Retina (tissue), 1 donor: ENCODE measurements at regions not wholly inside any gene's neighbourhood (a gene's known extent, or its start where the extent isn't known, plus 50 kb on each side); places are given as distances from the start of the nearest gene placed in this dataset.
A peak's percentile ranks its signal among the peaks of the same experiment; 100 is the strongest.

ENCODE experiments used
- DNase-seq: peaks from one replicate; pipeline ENCODE4 v3.0.0-alpha.2; 2016

DNA sequence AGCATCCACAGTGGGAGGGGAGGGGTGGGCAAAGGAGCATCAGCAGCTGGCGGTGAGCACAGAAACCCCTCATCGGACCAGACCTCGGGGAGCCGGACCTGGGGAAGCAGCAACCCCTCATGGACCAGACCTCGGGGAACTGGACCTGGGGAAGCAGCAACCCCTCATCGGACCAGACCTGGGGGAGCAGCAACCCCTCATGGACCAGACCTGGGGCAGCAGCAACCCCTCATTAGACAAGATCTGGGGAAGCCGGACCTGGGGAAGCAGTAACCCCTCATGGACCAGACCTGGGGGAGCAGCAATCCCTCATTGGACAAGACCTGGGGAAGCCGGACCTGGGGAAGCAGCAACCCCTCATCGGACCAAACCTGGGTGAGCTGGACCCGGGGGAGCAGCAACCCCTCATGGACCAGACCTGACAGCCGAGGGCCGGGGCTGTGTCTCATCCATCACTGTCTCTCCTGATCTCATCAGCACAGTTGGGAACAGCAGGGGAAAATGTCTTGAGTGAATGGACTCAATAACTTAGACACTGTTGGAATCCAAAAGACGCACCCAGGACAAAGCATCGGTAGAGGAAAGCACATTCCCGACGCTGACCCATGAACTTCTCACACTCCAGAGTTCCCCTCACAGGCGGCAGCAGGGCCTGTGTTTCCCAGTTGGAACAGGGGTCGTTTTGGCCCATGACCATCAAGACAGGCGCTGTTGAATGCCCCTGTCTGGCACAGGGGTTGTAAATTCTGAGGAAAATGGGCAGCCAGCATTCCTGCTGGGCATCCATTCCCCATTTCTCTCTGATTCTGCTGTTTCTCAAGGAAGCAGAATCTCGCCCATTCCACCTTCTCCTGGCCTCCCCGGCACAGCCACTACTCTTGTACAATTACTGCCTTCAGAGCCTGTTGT lies 1494.6 kb downstream of the TBC1D22A start:
- DNase-seq = peak; percentile 64

DNA sequence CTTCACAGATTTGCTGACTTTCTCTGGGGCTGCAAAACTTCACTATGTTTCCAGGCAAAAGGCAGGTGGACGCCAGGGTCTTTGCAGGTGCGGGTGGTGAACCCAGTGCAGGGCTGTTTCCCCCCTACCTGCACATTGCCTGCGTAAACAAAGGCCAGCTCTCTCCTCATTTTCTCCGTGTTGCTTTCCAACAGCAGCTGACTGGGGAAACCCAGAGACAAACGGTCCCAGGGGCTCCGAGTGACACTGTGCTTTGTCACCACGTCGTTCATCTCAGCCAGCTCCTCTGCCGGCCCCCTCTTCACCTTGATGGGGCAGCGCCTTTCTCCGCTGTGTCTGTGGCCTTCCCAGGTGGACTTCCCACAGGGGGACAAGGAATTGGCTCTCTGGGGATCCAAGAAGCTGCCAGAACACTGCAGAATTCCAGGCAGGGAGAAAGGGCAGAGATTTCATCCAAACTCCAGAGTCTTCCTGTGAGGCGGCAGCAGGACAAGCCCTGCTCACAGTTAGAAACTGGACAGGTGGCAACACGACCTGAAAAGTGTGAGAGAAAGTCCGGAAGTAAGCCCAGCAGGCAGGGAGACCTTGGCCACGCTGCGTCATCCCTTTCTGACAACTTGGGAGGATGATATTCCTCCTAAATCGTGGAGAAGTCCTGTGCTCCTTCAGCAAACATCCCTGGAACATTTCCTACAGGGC lies 1493.7 kb downstream of the TBC1D22A start:
- DNase-seq = no peak

DNA sequence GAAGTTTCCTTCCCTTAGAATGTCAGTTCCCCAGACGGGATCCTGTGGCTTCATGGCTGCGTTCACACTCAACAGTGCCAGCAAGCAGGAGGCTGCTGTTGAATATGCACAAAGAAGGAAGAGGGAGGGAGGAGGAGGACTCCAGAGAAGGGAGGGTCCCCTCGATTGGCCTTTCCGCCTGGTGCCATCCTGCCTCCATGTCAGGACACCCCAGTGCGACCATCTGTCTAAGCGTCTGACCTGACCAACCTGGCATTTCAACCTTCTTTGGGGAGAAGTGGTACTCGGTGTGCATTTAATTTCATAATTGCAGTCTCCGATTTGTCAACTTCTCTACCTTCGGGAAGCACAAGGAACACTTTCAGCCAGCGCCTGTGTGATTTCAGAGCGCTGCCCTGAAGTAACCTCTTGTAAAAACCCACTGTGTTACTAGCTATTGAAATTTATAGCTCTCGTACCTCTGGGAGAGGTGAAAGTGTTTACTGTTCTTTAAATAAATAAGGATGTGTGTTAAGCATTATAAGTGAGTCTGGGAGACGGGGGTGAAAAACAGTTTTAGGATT lies 1491.9 kb downstream of the TBC1D22A start:
- peak; percentile 60 for DNase-seq

DNA sequence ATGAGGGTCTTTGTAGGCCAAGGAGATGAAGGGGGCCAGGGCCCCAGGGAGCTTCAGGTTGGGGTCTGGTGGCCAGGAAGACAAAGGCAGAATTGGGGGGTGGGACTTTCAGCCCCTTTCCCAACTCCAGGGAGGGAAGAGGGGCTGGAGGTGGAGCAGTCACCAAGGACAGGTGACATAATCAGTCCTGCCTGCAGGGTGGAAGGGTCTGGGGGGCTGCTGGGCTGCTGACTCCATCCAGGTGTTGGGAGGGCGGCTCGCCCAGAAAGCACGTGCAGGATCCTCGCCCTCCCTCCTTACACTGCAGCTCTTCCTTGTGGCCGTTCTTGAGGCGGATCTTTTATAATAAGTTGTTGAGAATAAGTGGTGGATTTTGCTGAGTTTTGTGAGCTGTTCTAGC lies 1491.1 kb downstream of the TBC1D22A start:
- no peak for DNase-seq

DNA sequence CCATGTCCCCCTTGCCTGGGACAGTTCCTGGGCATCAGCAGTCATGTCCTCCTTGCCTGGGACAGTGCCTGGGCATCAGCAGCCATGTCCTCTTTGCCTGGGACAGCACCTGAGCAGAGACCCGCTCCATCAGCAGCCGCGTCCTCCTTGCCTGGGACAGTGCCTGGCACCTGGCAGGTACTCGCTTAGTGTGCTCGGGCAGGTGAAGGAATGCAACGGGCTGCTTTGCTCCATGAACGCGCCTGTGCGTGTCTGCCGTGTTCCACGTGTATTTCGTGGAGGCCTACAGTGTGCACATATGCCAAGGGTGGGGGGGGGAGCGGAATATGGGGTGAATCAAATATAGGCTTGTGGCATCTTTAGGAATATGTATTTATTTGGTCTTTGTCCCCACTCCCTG lies 1490.7 kb downstream of the TBC1D22A start:
- DNase-seq = no peak

DNA sequence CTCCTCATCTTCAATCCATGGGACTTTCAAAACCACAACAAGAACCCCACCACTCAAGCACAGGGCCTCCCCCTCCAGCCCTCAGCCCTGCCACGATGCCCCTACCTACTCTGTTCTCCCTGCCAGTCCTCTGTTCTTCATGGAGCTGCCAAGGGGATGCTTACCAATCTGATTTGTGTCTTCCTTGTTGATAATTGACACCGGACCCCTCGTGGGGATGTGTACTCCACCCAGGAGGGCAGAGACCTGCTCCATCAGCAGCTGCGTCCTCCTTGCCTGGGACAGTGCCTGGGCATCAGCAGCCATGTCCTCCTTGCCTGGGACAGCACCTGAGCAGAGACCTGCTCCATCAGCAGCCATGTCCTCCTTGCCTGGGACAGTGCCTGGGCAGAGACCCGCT lies 1489.2 kb downstream of the TBC1D22A start:
- DNase-seq = no peak

DNA sequence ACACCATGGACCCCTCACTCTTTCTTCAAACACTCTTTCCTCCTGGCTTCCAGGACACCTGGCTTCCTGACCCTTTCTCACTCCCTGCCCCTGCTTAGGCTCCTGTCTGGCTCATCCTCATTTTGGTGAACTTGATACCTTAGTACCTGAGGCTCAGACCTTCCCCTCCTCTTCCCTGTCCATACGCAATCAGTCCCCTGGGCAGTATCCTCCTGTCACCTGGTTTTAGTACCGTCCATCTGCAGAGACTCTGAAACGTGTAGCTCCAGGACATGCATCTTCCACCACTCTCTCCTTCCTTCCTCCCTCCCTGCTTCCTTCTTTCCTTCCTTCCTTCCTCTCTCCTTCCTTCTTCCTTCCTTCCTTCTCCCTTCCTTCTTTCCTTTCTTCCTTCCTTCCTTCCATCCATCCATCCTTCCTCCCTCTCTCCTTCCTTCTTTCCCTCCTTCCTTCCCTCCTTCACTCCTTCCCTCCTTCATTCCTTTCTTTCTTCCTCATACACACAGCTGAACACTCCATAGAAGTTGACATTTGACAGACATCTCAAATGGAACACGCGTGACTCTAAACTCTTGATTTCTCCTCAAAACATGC lies 1488.6 kb downstream of the TBC1D22A start:
- no peak for DNase-seq

DNA sequence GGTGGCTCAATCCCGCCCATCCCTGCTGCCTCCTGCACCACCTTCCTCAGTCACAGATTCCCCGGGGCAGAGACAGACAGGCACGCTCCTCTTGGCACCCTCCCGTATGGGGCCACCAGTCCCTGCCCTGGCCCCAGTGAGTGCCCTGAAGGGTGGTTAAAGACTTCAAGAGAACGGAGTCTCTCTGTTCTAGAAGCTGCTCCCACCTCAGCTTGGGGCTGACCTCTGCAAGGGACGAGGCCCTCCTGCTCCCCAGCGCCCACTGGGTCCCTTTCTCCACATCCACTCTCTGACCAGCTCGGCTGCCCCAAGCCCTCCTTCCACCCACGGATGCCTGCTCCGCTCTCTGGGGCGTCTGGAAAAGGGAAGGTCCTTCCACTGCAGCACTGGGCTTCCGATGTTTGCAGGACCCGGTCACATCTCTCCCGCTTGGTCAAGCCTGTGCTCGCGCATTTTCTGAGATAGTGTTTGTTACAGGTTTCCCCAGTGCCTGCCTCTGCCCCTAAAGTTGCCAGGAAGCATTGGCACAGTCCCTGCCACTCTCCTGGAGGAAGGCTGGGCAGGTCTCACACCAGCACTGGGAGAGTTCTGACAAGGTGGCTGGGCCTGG lies 1487.9 kb downstream of the TBC1D22A start:
- no peak for DNase-seq

DNA sequence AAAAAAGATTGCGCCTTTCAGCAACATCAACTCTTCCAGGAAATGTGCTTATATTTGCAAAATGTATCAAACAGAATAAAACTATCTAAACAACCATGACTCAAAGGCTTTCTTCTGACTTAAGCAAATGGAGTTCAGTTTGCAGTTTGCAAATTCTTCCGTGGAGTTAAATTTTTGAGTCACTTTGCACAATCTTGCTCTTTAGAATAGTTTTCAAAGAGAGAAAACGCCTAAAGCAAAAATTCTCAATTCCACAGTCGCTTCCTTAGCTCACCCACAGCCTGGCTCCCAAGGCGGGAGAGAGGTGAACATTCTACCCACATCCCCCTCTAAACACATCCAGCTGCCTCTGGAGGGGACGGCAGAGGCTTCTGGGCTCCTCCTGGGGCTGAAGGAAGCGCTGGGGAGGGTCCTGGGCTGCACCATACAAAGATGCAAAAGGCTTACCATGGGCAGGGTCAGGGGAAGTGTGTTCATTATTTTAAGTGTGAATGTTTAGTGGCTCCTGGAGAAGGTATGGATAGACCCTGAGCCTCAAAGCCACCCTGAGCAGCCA lies 1487.3 kb downstream of the TBC1D22A start:
- no peak for DNase-seq

DNA sequence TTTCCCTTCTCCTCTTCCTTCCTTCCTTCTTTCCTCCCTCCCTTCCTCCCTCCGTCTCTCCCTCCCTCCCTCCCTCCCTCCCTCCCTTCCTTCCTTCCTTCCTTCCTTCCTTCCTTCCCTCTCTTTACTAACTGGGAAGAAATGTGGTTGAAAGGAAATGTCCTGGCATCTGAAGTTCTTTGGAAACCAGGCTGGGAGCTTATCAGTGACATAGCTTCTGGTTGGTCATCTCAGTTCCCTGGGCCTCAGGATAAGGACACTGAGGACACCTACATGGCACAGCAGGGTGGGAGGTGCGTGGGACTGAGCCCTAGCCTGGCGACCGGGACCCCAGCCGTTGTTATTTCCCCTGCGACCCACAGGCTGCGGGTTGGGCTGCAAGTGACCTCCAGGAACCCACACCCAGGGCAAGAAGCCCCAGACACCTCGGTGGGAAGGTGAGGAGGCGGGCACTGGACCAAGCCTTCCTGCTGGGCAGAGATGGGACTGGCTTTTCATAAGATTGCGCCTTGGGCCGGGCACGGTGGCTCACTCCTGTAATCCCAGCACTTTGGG lies 1486.5 kb downstream of the TBC1D22A start:
- no peak for DNase-seq

DNA sequence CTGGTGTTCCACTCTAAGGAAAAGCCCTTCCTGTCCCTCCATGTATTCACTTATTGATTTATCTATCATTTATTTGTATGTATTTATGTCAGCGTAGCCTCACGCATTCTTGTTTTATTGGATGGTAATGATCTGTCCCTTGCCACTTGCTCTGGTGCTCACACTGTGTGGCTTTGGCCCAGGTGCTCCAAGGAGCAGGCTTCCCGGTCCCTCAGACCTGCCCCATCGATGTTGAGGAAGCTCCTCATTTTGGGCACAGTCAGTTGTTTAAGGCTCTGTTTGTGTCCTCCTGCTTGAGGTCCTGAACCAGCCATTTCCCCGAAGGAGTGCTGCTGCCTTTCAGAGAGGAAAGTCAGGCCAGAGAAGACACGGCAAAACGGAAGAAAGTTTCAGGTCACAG lies 1485.4 kb downstream of the TBC1D22A start:
- no peak for DNase-seq

DNA sequence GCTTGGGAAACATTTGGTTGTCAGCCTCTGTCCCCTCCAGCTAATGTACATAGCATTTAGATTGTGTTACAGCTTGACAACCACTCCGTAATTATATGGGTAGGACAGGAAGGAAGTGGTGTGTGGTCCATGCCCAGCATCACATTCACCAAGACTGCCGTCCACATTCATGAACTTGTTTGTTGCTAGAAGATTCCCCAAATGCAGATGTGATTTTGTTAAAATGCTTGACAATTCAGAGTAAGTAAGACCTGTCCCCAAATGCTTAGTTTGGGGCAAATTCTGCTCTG lies 1482.7 kb downstream of the TBC1D22A start:
- DNase-seq = no peak

DNA sequence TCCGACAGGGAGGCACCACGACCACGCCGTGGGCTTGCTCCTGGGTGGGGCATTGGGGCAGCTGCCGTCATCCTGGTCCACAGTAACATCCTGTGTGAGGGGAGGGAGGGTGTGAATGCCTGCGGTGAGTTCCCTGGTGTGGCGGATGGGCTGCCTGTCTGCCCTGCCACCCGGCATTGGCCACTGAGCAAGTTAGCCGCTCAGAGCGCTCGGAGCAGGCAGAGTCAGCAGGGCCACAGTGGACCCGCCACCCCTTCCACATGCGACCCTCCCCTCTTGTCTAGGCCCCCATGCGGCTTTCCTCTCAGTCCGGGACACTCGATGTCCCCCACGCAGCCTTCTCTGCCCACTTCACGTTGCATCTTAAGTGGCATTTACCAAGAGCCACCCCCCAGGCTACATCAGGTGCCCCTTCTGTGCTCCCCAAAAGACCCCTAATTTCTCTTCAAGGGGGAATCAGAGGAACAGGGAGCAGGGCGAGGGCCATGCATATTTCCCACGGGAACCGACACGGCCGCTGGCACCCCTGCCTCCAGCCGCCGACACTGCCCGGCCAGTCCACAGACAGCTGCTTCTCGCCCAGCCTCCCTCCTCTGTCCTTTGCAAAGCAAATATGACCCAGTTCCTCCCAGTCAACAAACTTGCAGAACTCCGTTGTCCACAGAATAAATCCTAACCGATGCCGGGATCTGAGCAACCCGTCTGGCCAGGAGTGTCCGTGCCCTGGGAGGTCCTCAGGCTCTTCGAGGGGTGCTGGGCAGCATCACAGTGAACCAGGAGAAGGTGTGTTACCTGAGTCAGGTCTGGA lies 1482.1 kb downstream of the TBC1D22A start:
- DNase-seq = no peak

DNA sequence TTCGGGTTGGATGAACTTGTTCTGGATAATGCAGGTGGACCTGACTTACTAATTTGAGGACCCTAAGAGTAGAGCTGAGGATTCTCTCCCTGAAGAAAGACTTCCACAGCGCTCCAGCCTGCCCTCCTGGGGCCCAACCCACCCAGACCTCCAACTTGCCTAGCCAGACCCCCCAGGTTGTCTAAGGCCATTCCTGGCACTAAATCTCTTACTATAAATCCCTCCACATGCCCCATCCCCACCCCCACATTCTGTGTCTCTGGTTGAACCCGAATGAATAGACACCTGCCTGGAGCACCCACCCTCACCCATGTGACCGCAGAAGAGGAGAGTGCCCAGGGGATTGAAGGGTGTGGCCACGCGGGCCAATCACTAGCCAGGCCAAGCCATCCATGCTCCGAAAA lies 1480.0 kb downstream of the TBC1D22A start:
- DNase-seq = no peak

DNA sequence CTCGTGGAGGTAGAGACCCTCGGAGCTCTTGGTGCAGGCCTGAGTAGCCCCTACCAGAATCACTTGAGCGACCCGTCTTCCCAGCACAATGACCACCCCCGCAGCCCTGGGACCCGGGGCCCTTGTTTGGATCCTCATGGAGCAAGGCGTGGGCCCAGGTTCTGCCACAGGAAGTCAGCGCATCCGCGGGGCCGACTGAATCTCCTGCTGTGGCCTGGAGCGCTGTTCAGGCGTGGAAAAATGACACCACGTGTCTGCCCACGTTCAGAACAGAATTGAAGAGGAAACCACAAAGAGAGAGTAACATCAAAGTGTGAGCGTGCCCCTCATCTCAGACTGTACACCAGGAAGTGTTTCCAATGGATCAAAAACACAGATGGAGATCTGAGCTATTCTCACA lies 1479.2 kb downstream of the TBC1D22A start:
- no peak for DNase-seq

DNA sequence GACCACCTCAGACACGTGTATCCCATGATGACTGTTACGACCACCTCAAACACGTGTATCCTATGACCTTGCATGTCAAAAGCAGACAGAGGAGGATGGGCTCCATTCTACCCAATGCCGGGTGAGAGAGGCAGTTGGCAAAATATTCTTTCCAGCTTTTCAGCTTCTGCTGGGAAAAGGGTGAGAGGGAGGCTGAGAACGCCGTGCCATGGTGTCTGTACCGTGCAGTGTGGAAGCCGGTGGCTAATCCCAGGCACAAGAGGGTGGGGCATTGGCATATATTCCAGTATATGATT lies 1478.4 kb downstream of the TBC1D22A start:
- DNase-seq = no peak

DNA sequence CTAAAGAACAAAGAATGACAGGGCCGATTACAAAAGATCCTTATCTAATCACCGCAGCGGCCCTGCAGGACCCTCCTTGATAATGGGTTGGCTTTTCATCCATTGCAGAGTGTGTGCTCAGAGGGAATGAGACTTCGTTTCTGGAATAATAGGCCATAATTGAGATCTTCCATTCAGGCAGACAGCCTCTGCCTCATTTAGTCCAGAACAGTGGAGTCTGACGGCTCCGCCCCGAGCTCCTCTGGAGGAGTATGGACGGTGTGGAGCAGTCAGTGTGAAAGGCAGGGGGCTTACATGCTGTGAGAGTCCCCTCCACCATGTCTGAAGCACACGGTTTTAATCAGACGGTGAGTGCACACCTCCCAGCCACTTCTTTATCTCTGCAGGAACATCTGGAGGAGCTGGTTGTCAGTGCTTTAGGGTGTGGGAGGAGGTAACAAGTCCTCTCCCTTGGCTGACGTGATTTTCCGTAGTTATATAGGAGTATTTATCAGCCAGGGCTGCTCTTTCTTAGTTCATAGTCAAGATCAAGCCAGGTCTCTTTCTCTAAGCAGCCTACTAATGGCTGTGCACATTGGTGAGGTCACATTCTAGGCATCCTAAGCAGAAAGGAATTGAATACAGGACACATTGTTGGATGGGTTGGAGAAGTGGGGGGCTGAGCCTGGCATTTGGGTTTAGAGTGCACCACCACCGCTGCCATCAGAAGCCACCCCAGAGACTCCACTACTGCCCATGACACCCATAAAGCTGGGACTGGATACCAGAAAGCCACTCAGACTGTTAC lies 1477.9 kb downstream of the TBC1D22A start:
- no peak for DNase-seq

DNA sequence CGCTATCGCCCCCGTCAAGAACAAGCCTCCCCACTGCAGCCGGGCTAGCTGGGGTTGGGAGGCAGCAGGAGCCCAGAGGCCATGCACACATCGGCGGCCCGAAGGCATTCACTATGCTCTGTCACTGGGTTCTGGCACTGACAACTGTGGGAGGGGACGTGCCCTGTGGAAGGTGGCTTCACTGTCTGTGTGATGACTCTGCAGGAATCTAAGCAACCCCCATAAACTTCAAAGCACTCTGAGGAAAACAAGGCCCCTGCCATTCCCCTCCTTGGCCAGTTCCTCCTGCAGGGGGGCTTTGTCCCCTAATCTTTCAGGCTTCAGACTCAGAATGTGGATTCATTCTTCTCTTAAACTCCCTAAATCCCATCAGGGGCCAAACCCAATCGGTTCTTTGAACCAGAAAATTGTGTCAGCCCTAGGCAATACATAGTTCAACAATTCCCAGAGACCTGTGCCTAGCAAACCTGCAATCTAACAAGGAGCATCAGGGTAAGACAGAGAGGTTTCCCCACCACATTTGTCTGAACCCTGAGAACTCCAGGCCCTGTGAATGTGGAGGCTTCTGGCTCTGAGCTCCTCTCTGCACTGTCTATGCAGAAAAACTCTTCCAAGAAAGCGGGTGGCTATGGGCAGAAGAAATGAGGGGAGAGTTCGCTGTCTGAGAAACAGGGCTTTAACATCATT lies 1477.2 kb downstream of the TBC1D22A start:
- peak; percentile 76 for DNase-seq

DNA sequence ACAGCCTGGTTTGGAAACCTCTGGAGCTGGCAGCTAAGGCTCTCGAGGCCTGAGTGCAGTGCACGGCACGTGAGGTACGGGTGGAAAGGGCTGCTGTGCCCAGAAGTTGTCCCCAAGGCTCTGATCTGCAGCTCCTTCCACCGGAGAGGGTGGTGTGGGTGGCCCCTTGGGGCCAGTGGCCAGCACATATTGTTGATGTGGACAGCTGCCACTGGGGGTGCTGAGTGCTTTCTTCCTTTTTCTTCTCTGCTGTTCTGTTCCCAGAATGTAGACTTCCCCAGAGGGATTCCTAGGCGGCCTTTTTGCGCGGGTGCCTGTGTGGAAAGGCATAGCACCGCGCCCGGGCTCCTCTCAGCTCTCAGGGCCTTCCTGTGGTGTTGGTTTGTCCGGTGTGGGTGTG lies 1476.5 kb downstream of the TBC1D22A start:
- DNase-seq = no peak

DNA sequence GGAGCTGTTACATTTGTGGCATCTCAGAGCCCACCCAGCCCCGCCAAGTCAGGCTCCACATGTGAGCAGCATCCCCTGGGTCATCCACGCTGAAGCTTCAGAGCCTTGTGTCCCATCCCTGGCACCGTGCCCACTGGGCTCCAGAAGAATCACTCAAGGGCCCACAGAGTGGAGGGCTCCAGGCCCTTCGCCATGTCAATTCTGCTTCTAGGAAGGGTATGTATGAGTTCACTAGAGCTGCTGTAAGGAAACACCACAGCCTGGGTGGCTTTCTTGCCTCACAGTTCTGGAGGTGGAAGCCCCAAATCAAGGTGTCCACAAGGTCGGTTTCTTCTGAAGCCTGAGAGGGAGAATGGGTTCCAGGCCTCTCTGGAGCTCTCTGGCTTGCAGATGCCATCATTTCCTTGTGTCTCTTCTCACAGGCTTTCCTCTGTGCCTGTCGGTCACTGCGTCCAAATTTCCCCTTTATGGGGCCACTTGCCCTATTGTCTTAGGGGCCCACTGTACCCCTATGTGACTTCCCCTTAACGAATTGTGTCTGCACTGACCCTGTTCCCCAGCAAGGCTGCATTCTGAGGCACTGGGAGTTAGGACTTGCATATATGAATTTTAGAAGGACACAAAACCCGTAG lies 1476.0 kb downstream of the TBC1D22A start:
- no peak for DNase-seq
